SJSA1 (cell line): ENCODE measurements at regions not wholly inside any gene's neighbourhood (a gene's known extent, or its start where the extent isn't known, plus 50 kb on each side); places are given as distances from the start of the nearest gene placed in this dataset.

ENCODE experiments used
- DNase-seq, 2 experiments: peaks; one replicate each; pipeline ENCODE4 v3.0.0-alpha.2; 2015 to 2020; ENCODE audit warnings: low spot score in 2 of 2, low read depth in 1 of 2
- H3K27ac ChIP-seq: fragments of 250-450 bp; sonication (Bioruptor Pico); 2 replicates; pipeline ENCODE4 v1.5.1; 2020; ENCODE audit warnings: mild to moderate bottlenecking, moderate library complexity
- H3K27me3 ChIP-seq: fragments of 250-450 bp; sonication (Bioruptor Pico); replicated peaks from 2 replicates; pipeline ENCODE4 v1.5.1; 2020; ENCODE audit warnings: mild to moderate bottlenecking, moderate library complexity
- H3K36me3 ChIP-seq: fragments of 250-450 bp; sonication (Bioruptor Pico); 2 replicates; pipeline ENCODE4 v1.5.1; 2020; ENCODE audit warnings: mild to moderate bottlenecking
- H3K4me1 ChIP-seq: fragments of 250-450 bp; sonication (Bioruptor Pico); replicated peaks from 2 replicates; pipeline ENCODE4 v1.6.1; 2021; ENCODE audit warnings: mild to moderate bottlenecking
- H3K4me3 ChIP-seq: fragments of 250-450 bp; sonication (Bioruptor Pico); 2 replicates; pipeline ENCODE4 v1.5.1; 2020; ENCODE audit warnings: mild to moderate bottlenecking
- H3K9me3 ChIP-seq: fragments of 250-450 bp; sonication (Bioruptor Pico); replicated peaks from 2 replicates; pipeline ENCODE4 v1.5.1; 2020; ENCODE audit warnings: mild to moderate bottlenecking

DNA sequence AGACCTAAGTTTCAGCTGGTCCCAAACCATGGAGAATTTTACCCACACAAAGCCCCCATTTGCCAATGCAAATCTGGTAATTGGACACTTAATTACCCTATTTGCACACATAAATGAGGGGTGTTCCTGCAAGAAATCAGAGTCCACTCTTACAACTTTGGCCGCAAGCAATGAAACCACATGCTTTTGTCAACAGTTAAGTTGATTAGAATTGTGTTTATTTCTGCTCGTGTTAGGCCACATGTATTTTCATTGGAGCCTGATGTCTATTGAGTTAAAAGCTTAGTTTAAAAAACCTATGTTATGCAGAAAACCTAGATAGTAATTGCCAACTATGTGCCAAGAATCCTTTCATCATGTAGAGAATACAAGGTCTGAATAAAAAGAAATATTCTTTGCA, 153.8 kb upstream of the CMC1 start:
- Histone ChIP-seq H3K36me3 (no peaks in the 10 kb centered on the region), H3K27ac (no peak overlapping the region), H3K9me3 (no peaks in the 10 kb centered on the region), H3K27me3 (no peaks in the 10 kb centered on the region), H3K4me1 (no peaks in the 10 kb centered on the region), H3K4me3 (no peak overlapping the region)
- no peak for DNase-seq

DNA sequence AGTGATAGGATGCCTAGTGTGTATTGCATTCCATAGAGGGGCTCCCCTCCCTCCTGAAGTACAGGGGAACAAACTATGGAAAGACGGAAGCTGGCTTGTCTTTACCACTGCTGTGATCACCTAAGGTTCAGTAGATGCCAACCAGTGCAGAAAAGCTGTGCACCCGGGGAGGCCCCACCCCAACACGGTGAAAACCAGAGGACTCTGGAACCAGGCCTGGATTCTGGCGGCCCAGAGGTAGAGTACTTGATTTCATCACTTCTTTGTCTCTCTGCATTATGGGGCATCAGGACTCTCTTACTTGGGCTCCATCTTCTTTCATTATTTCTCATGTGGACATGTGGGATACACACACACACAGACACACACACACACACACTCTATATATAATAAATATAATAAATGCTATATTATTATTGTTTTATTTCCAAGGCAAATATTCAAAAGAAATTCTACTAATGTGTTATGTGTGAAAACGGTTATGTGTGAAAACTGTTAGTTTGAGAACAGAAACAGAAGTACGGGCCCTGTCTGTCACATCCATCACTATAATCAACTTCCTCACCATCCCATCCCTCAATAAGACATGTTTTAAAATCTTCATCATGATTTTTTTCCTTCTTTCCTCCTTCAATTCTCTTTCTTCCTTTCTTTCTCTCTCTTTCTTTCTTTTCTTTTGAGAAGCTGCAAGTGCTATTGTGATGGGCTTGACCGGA, 152.4 kb upstream of the CMC1 start:
- H3K27me3 ChIP-seq, result no peaks in the 10 kb centered on the region
- no peak for DNase-seq

DNA sequence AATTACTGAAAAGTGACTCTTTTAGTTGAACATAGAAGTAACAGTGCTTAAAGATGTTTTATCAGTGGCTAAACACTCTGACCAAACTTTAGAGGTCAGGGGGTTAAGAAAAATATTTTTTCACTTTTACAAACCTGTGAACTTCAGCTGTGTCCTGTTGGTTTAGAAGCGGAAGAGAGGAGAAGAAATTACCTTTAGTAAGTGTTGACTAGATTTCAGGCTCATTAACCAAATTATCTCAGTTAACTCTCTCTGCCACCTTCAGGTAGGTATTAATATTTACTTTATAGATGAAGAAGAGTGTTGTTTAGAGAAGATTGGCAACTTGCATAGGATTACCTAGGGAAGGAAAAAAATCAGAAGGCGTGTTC, 151.9 kb upstream of the CMC1 start:
- no peak overlapping the region for H3K27ac ChIP-seq
- H3K36me3 ChIP-seq, result no peaks in the 10 kb centered on the region
- H3K27me3 ChIP-seq, result no peaks in the 10 kb centered on the region
- H3K4me1 ChIP-seq, result no peaks in the 10 kb centered on the region
- no peak overlapping the region for H3K4me3 ChIP-seq
- no peak for DNase-seq
- no peaks in the 10 kb centered on the region for H3K9me3 ChIP-seq

More for the DNA sequence above, 152.4 kb upstream of the CMC1 start:
- H3K4me1 ChIP-seq, result no peaks in the 10 kb centered on the region
- no peak overlapping the region for H3K4me3 ChIP-seq
- no peak overlapping the region for H3K27ac ChIP-seq
- no peaks in the 10 kb centered on the region for H3K36me3 ChIP-seq
- no peaks in the 10 kb centered on the region for H3K9me3 ChIP-seq

DNA sequence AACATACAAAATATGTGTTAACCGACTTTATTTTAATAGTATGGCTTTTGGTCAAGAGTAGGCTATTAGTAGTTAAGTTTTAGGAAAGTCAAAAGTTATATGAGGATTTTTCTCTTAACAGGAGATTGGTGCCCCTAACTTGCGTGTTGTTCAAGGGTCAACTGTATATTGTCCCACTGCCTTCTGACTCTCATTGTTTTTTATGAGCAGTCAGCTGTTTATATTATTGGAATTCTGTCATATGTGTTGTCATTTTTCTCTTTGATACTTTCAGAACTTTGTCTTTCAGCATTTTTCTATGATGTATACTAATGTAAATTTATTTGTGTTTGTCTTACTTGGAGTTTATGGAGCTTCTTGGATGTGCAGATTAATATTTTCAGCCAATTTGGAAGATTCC, 142.1 kb upstream of the CMC1 start:
- no peaks in the 10 kb centered on the region for H3K27me3 ChIP-seq
- H3K4me1 ChIP-seq, result no peaks in the 10 kb centered on the region
- no peak for DNase-seq
- no peak overlapping the region for H3K4me3 ChIP-seq
- H3K27ac ChIP-seq, result no peak overlapping the region
- H3K9me3 ChIP-seq, result no peaks in the 10 kb centered on the region
- no peaks in the 10 kb centered on the region for H3K36me3 ChIP-seq

DNA sequence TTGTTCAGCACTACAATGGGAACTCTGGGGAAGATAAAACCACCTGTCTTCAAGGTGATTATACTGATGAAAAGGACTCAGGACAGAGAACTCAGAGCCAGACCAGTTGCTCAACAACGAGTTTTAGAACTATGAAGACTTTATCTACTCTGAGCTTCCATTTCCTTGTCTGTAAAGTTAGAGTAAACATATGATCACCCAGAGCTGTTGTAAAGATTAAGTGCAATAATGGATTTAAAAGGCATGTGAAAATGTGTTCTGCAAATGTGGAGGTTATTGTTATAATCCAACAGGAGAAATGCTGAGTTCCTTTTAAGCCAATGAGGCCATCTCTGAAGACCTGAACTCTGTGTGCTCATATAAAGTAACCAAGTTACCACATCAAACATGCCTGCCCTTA, 139.7 kb upstream of the CMC1 start:
- no peaks in the 10 kb centered on the region for H3K9me3 ChIP-seq
- no peaks in the 10 kb centered on the region for H3K36me3 ChIP-seq
- H3K4me1 ChIP-seq, result no peaks in the 10 kb centered on the region
- no peaks in the 10 kb centered on the region for H3K27me3 ChIP-seq
- H3K27ac ChIP-seq, result no peak overlapping the region
- no peak overlapping the region for H3K4me3 ChIP-seq
- DNase-seq, result no peak

DNA sequence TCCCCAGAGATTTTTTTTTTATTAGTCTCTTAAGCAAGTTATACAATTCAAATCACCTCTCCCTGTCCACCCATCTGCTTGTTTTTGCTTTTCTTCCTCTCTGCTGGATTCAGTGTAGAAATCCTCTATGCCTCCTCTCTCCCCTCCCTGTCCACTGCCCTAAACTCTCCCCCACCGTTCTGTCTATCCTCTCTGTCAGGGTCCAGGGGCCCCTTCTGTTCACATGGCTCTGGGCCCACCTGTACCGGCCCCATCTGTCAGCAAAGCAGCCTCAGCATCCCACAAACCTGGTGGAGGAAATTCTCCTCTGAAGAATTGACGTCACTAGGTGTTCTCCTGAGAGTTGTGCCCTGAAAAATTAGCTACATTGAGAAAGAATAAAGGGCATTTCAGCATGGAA, 137.6 kb upstream of the CMC1 start:
- no peaks in the 10 kb centered on the region for H3K4me1 ChIP-seq

DNA sequence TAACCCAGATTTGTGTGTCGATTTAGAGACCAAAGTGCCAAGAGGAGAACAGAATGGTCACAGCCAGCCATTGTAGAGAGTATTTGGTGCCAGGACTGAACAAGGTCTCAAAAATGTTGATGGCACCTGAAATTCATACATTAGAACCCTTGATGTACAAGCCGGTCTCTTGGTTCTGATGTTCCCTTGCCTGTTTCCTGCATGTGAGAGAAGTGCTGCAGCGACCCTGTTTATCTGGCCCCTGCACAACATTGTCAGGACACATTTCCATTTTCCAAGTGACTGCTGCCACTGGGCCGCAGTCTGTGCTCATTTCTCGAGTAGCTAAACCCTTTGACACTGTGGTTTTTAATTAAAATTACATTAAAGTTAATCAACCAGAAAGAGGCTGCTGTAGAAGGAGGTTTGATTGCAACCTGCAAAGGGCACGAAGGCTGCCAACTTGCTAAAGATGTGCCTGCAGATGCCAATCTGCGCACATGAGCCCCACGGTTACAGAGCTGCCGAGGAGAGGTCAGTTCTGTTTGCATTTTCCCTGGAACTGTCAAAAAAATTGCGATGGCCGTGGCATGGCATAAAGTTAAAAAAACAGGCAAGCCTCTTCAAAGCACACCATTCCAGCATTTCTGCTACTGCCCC, 136.4 kb upstream of the CMC1 start:
- Histone ChIP-seq H3K4me1 (no peaks in the 10 kb centered on the region), H3K27me3 (no peaks in the 10 kb centered on the region), H3K27ac (no peak overlapping the region), H3K4me3 (no peak overlapping the region), H3K9me3 (no peaks in the 10 kb centered on the region), H3K36me3 (no peaks in the 10 kb centered on the region)
- DNase-seq, result no peak

More for the DNA sequence above, 137.6 kb upstream of the CMC1 start:
- H3K27me3 ChIP-seq, result no peaks in the 10 kb centered on the region
- DNase-seq, result no peak
- H3K4me3 ChIP-seq, result no peak overlapping the region
- H3K9me3 ChIP-seq, result no peaks in the 10 kb centered on the region
- H3K27ac ChIP-seq, result no peak overlapping the region
- no peaks in the 10 kb centered on the region for H3K36me3 ChIP-seq

DNA sequence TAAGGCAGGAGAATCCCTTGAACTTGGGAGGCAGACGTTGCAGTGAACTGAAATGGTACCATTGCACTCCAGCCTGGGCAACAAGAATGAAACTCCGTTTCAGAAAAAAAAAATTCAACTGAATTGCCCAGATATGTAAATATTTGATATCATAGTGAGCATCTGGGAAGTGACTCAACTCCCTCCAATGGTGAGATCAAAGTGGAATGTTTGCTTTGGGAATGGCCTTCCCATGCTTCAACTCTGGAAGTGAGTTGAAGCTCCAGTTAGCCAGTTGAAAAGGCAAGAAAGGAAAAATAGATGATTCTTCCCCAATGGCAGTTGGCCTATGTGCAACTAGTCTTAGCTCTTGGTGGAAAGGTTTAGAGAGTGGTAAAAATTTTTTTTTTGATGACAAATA, 131.6 kb upstream of the CMC1 start:
- Histone ChIP-seq H3K27ac (no peak overlapping the region), H3K9me3 (no peaks in the 10 kb centered on the region), H3K27me3 (no peaks in the 10 kb centered on the region), H3K4me3 (no peak overlapping the region), H3K4me1 (no peaks in the 10 kb centered on the region), H3K36me3 (no peaks in the 10 kb centered on the region)
- no peak for DNase-seq

DNA sequence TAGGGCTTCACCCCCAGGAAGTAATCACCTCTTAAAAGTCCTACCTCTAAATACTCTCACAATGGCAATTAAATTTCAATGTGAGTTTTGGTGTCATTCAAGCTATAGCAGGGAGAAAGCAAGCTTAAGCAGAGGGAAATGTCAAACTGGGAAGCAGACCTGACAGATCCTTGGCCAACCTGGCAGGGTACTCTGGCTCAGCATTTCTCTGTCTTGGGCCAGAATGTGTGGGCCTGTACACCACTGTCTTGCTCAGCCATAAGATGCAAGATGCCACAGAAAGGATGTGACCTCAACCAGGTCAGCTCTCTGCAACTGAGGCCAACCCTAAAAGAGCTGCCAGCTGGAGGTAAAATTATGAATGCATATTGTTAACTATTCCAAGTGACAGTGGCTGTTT, 130.6 kb upstream of the CMC1 start:
- Histone ChIP-seq H3K4me3 (no peak overlapping the region), H3K4me1 (no peaks in the 10 kb centered on the region), H3K27me3 (no peaks in the 10 kb centered on the region), H3K9me3 (no peaks in the 10 kb centered on the region), H3K27ac (no peak overlapping the region), H3K36me3 (no peaks in the 10 kb centered on the region)
- no peak for DNase-seq

DNA sequence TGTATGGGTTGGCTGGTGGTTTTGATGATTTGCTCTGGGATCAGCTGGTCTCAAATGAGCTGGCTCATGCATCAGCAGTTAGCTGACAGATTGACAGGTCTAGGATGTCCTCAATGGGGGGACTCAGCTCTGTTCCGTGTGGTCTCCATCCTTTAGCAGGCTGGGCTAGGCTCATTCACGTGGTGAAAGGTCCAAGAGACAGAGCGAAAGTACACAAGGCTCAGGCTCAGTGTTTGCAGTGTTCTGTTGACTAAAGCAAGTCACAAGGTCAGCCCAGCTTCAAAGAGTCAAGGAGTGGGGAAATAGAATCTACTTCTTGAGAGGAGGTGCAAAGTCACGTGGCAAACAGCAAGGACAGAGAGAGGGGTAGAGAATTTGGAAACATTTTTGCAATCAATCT, 126.5 kb upstream of the CMC1 start:
- DNase-seq, result no peak
- Histone ChIP-seq H3K36me3 (no peaks in the 10 kb centered on the region), H3K4me3 (no peak overlapping the region)

DNA sequence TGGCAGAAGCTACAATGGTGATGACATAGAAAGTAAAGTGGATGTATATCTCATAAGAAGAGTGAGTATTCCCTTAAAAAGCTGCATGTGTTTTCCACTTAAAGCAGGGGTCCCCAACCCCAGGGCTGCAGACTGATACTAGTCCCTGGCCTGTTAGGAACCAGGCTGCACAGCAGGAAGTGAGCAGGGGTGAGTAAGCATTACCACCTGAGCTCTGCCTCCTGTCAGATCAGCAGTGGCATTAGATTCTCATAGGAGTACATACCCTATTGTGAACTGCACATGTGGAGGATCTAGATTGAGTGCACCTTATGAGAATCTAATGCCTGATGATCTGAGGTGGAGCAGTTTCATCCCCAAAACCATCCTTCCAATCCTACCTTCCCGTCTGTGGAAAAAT, 126.1 kb upstream of the CMC1 start:
- H3K9me3 ChIP-seq, result no peaks in the 10 kb centered on the region
- no peak overlapping the region for H3K4me3 ChIP-seq
- H3K36me3 ChIP-seq, result no peaks in the 10 kb centered on the region
- no peaks in the 10 kb centered on the region for H3K4me1 ChIP-seq
- no peak for DNase-seq
- H3K27ac ChIP-seq, result no peak overlapping the region
- H3K27me3 ChIP-seq, result no peaks in the 10 kb centered on the region

More for the DNA sequence above, 126.5 kb upstream of the CMC1 start:
- H3K27ac ChIP-seq, result no peak overlapping the region
- H3K4me1 ChIP-seq, result no peaks in the 10 kb centered on the region
- no peaks in the 10 kb centered on the region for H3K27me3 ChIP-seq
- no peaks in the 10 kb centered on the region for H3K9me3 ChIP-seq

DNA sequence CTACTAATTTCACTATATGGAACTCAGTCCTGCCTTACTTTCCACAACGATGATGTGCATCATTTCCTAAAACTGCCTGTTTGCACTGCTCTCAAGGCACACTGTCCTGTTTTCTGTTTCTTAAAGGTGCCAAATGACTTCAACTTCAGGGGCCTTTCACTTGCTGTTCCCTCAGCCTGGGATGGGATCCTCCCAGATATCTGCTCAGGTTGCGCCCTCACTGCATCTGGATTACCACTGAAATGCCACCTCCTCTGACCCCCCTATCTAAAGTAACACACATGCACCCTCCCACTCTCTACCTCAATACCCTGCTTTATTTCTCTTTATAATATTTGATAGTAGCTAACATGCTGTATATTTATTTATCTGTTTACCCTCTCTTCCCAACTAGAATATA, 123.8 kb upstream of the CMC1 start:
- Histone ChIP-seq H3K4me1 (no peaks in the 10 kb centered on the region), H3K9me3 (no peaks in the 10 kb centered on the region), H3K27ac (no peak overlapping the region), H3K4me3 (no peak overlapping the region), H3K27me3 (no peaks in the 10 kb centered on the region), H3K36me3 (no peaks in the 10 kb centered on the region)
- no peak for DNase-seq

DNA sequence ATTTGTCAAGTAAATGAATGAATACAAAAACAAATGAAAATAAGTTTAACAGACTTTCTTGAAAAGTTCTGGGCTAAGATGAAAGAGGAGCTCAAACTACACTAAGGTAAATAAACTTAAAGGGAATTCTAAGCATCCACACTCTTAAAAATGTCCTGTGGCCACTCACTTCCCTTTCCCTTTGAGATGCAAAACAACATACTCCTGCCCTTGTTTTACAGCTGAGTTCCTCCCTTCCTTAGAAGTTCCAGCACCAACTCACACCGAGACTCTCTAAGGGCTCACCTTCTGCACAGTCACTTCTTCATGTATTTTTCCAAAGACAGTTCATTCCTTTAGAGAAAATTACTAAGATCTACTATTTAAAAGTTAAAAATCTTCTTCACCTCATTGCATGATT, 123.3 kb upstream of the CMC1 start:
- H3K9me3 ChIP-seq, result no peaks in the 10 kb centered on the region
- H3K4me3 ChIP-seq, result no peak overlapping the region
- DNase-seq, result no peak
- no peaks in the 10 kb centered on the region for H3K36me3 ChIP-seq
- no peaks in the 10 kb centered on the region for H3K27me3 ChIP-seq
- H3K27ac ChIP-seq, result no peak overlapping the region
- no peaks in the 10 kb centered on the region for H3K4me1 ChIP-seq

DNA sequence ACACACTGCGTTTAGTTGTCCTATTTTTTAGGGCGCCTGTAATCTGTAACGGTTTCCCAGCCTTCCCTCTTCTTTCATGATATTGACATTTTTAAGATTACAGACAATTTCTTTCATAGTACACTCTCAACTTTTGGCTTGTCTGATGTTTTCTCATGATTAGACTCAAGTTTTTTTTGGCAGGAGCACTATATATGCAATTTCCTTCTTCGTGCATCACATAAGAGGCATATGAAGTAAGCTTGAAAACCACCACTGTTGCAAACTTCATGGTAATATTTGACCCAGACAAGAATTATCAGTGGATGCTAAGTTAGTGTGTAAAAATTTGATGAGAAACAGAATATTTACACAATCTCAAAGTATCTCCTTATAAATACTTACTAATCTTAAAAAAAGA, 119.2 kb upstream of the CMC1 start:
- no peak overlapping the region for H3K4me3 ChIP-seq
- H3K27me3 ChIP-seq, result no peaks in the 10 kb centered on the region
- no peak for DNase-seq
- H3K9me3 ChIP-seq, result no peaks in the 10 kb centered on the region
- no peaks in the 10 kb centered on the region for H3K36me3 ChIP-seq
- H3K27ac ChIP-seq, result no peak overlapping the region
- H3K4me1 ChIP-seq, result no peaks in the 10 kb centered on the region

DNA sequence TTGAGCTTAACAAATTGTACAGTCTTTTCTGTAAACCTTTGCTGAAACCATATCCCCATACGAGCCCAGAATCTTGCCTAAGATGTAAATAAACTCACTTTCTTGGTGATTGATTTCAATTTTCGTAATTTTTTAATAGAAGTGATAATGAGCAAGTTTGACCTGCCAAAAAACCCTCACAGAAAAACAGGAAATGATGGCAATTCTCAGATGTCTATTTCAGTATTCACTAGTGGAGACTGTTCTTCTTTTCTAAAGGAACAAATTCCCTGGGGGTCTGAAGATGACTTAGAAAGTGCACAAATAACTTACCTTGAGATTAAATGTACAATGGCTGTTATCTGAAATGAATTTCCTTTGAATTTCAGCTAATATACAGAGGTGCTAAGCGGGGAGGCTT, 116.5 kb upstream of the CMC1 start:
- Histone ChIP-seq H3K4me1 (no peaks in the 10 kb centered on the region), H3K27ac (no peak overlapping the region), H3K36me3 (no peaks in the 10 kb centered on the region), H3K27me3 (no peaks in the 10 kb centered on the region), H3K9me3 (no peaks in the 10 kb centered on the region), H3K4me3 (no peak overlapping the region)
- DNase-seq, result no peak
